Left renal cortex interstitium (tissue), 4 donors: ENCODE measurements at regions not wholly inside any gene's neighbourhood (a gene's known extent, or its start where the extent isn't known, plus 50 kb on each side); places are given as distances from the start of the nearest gene placed in this dataset.
A peak's percentile ranks its signal among the peaks of the same experiment; 100 is the strongest.

Experiments
- DNase-seq, 4 donors: peaks; one replicate each; pipeline ENCODE4 v3.0.0-alpha.2; 2013; ENCODE audit warnings: low read depth in 4 of 4, low spot score in 2 of 4, missing footprints in 1 of 4

DNA sequence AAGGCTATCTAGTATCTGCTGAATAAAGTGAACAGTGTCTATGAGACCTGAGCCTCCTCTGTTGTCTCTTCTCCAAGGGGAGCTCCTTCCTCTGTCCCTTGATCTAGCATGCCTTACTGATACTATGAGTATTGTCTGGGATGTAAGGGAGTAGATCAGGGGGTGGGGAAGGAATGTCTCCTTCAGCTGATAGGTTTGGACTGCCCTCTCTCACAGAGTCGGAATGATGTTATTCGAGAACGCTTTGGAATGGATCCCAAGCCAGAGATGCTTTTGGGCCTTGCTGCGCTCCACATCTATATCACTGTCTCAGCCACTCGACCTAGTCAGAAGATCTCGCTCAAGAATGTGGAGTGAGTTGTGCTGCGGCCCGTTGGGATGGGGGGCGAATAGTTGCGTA is 68.3 kb upstream of the PRPS1 start:
- DNase-seq: no peak

DNA sequence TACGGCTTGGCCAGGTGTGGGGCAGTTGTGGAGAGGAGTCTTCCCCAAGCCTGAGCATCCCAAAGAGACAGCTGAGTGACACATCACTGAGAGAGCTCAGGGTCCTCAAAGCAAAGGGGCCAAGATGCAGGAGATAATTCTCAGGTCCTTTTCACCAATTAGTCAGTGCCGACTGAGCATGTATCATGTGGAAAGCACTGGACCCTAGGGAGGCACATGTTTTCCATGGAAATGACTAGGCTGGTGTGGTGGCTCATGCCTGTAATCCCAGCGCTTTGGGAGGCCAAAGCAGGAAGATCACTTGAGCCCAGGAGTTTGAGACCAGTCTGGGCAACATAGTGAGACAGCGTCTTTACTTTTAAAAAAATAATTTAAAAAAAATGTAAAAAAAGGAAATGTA is 67.3 kb upstream of the PRPS1 start:
- DNase-seq: no peak

DNA sequence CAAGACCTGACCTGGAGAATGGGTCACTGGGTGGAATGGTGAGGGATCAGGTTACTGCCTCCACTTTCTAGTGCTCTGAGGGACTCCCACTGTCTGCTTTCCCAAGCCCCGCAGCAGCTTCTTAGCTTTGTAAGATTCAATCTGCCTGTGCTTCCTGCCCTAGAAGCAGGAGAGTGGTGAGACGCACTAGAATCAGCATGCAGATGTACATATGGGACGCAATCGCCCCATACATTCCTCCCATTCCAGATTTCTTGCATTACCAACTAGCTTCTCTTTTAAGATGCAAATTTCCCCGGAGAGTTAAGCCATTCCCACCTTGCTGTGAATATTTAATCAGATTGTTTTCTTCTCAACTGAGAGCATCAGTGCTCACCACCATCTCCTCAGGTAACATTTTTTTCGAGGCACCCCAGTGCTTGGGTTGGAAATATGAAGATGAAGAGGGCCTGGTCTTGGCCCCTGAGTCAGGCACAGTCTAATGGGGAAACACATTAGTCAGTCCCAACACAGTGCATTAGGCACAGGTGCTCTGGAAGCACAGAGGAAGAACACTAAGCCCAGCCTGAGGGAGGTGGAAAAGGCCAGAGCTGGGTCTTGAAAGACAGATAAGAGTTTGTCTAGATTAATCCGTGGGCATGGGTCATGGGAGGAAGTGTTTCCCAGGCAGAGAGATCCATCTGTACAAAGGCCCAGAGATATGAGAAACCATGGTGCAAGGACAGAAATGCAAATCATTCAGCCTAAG is 66.7 kb upstream of the PRPS1 start:
- no peak for DNase-seq

DNA sequence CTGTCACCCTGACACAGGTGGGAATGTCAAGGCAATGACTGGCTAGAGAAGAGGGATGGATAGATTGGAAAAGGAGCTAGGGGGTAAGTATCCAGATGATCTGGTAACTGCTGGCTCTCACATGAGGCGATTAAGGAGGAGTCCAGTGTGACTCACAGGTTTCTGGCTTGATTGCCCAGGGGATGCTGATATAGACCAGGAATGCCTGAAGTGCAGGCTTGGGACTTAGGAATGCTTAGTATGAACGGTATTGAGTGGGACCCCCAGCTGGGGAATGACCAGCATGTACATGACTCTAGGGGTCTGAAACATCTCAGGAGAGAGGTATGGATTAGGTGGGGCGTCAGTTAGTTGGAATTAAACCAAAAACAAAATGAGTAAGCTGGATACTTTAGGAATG is 65.8 kb upstream of the PRPS1 start:
- no peak for DNase-seq

DNA sequence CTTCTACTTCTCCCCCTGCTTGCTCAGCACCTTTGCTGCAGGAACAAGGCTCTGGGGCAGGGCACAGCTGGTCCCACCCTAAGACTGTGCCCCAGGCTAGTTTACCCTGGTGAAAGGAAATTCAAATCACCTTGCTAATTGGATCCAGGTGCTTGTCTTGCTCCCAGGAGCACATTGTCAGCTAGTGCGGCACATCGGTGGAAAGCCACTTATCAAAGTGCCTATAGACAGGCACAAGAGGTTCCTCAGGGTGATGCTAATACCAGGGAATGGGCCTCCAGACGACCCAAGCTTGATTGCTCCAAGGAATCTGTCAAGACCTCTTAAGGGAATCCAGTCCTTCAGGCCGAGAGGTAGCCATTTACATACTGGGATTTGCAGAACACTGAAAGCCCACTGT is 64.5 kb upstream of the PRPS1 start:
- no peak for DNase-seq

DNA sequence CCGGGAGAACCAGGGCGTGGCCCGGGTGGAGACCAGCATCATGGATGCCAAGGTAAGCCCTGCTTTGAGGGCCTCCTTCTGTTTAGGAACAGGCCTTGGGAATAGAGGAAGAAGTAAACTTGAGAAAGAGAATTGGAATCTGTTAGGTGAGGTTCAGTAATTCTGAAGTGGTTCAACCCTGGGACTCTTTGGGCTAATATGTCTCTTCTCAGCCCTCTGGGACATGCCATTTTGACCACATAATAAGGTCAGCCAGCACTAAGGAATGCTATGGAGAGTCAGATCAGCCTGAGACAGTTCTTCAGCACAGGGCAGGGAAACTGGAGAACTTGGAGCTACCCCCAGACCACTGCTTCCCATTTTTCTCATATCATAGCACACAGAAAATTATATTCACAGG is 63.3 kb upstream of the PRPS1 start:
- DNase-seq: no peak

DNA sequence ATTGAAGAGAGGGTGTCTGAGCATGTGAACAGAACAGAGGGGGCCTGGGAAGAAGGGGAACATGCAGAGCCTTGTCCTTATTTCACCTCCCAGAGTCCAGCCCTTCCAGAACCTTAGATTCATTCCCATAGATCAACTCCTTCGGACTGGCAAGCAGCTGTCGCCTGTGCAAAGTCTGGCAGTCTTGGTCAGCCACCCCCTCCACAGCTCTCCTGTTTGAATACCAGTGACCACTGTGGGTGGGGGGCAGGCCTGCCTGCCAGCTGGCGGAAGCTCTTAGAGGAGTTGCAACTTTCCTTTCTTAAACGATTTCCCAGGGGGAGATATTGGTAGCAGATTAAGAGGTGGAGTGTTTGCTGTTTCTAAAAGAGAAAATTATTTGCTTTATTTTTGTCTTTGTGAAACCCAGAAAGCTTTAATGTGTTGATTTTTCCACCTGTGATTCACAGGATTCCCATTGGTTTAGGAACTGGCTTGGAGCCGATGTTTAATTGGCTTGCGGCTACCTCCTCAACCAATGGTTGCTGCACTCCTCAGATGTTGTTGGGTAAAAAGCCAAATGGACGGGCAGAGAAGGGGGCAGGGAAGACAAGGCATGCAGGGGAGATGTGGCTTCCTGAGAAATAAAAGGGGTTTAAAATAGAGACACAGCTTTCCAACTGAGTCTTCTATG is 62.2 kb upstream of the PRPS1 start:
- DNase-seq: peak in 2 of 4 donors; percentile 5 to 12

DNA sequence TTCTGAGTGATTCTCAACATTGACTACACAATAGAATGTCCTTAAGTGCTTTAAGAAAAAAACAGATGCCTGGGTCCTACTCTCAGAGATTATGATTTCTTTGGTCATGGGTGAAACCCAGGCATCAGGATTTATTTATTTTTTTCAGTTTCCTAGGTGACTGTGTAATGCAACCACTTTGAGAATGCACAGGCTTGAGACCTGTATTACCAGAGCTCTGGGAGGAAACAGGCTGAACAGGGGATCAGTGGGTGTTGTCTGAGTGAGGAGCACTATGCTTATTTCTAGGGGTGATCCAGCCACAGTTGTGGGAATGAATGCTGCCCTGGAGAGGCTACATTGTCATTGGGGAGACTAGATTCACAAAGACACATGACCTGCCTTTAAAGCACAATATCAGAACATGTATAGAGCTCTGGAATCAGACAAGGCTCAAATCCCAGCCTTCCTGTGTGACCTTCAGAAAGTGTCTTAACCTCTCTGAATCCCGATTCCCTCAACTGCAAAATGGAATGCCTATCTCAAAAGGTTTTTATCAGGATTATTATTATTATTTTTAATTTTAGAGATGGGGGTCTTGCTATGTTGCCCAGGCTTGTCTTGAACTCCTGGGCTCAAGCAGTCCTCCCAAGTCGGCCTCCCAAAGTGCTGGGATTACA is 61.6 kb upstream of the PRPS1 start:
- DNase-seq: no peak

DNA sequence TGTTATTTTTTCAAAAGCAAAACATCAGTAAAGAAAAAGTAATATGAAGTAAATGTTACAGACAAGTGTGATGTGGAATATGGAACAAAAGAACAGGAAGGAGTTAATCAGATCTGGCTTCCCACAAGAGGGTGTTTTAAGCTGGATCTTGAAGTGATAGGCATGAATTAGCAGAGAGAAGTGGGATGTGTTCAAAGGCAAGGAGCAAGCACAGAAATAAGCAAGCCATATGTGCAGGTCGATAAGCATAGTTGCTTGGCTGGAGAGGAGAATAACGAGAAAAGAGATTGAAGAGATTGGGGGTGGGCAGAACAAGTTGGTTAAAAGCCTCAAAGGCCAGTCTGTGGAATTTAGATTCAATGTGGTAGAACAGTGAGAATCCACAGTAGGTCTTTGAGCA is 60.9 kb upstream of the PRPS1 start:
- no peak for DNase-seq

DNA sequence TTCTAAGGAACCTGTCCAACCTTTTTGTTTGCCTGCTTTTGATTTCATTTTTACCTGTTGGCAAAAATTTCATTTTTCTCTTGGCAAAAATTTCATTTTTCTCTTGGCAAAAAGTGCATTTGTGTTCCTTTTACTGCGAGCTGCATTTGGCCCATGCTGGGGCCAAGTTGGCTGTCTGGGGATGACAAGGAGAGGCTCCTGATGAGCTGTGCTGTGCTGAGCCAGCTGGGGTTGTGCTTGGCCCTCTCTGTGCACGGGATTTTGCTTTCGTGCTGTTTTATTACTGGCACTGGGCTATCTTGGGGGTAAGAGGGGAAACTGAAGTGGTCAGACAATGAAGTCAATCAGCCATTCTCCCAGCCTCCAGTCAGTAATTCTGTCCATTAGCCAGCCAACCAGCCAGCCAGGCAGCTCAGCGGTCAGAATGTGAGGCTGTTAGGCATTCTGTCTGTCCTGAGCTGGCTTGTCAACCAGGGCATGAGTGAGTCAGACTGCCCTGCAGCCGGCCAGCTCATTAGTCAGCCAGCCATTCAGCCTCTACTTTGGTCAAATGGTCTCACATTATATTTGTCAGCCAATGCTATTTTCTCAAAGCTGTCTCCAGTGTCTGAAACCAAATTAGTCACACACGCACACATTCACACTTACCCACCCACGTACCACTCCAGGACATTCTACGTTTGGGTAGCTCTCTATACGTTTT is 56.9 kb upstream of the PRPS1 start:
- no peak for DNase-seq

DNA sequence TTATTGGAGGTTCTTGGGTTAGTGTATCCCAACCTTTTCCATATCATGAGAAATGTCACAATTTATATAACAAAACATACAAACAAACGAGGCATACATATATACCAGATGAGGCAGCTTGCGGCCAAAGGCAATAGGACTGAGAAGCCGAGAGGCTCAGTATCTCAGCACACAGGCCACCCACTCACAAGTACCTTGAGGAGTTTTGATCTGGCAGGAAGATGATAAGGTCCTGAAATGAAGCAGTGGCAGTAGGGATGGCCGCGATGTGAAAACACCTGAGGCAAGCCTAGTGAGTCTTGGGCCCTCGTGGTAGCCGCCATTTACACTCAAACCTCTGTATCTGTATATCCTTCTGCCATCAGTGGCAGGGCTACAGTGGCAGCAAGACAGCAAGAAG is 55.3 kb upstream of the PRPS1 start:
- no peak for DNase-seq

DNA sequence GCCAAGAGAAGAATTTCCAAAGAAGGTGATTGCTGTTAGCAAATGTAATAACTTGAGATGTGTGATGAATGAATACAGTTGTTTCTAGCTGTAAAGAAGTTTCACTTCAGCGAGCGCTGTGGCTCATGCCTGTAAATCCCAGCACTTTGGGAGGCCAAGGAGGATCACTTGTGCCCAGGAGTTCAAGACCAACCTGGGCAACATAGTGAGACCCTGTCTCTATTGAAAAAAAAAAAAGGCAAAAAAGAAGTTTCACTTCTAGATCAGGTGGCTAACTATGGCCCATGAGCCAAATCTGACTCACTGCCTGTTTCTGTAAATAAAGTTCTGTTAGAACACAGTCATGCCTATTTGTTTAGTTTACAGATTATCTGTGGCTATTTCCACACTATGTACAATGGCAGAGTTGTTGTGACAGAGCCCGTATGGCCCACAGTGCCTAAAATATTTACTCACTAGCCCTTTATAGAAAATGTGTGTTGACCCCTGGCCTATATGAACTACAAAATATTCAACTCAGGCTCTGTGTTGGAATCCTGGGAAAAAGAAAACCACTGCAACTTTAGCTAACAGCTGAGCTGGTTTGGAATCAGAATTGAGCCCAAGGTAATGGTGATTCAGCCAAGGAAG is 54.1 kb upstream of the PRPS1 start:
- no peak for DNase-seq

DNA sequence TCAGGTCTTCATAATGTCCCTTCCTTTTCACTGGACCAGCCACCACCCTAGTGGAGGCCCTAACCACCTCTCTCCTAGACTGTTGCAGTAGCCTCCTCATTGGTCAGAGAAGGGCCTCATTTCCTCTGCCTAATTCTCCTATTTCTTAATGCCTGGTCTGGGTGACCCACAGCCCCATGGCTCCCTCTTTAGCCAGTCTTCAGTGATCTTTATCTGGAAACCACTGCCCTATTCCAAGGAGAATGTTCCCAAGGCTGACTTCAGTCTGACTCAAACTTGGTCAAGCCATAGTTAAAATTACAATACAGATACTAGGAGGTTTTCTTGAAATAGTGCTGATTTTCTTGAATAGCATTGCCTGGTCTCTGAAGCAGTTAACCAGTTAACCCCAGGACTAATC is 53.6 kb upstream of the PRPS1 start:
- no peak for DNase-seq

DNA sequence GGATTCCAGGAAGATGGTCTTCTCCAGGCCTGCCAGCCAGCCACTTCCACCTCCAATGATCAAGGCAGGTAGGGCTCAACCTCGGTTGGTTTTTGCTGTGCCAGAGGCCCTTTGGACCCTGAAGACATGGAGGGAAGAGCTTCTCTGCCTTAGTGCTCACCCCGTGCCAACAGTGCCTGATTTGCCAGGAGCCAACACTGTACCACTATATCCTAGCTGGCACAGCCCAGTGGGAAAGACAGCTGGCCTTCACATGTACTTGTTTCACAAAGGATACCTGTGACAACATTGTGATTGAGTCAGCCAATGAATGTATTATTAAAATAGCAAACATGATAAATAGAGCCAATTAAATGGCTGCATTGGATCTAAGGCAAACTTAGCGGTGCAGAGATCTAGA is 51.9 kb upstream of the PRPS1 start:
- DNase-seq: no peak

DNA sequence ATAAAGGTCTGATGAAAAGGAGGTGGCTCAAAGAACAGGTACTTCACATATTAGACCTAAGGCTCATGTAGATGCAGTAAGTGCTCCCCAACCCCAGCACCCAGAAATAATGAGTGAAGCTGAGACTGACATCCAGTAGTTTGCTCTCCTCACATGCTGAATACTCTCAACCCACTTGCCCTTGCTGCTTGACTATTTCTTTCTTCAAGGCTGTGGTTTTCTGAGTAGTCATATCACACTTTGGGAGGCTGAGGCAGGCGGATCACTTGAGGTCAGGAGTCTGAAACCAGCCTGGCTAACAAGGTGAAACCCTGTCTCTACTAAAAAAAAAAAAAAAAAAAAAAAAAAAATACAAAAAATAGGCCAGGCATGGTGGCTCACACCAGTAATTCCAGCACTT is 51.5 kb upstream of the PRPS1 start:
- DNase-seq: no peak

DNA sequence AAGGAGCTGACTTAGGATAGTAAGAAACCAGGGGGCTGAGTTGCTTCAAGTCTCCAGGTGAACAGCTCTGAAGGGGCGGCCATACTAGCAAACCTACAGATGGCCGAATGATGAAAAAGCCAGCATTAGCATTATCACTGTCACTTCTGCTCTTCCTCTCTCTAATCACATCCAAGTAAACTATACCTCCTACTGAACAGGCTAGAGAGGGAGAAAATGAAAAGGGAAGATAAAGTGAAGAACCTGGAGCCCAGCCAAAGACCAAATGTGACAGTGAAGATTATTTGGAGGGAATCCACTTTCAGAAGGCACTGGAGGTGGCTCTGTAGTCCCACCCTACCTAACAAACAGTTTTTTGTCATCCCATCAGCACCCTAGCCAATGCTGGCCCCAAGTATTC is 50.4 kb upstream of the PRPS1 start:
- DNase-seq: no peak
